Activated CD8-positive, alpha-beta memory T cell treated with anti-CD3 and anti-CD28 coated beads, Interleukin-2, amount 10 ng/mL, durations not matched to agents 7 days and 5 days (primary cell): ENCODE measurements at regions not wholly inside any gene's neighbourhood (a gene's known extent, or its start where the extent isn't known, plus 50 kb on each side); places are given as distances from the start of the nearest gene placed in this dataset.

Experiments used
- ATAC-seq: fragments of 150-1000 bp; cut with Tn5 transposase; one replicate; pipeline ENCODE4 v1.10.0; 2021; ENCODE audit warnings: moderate library complexity
- CTCF ChIA-PET: fragments of 350-600 bp; sonication (Branson Sonifier 250); formaldehyde crosslinking; loops from one replicate; lab custom pipeline; 2021; ENCODE audit warnings: antibody characterized with exemption; lab: Charles Lee
- DNase-seq: peaks from one replicate; pipeline ENCODE4 v3.0.0-alpha.2; 2020
- H3K27ac Mint-ChIP-seq: one replicate; pipeline ENCODE4 v1.8.0; 2021; ENCODE audit warnings: mild to moderate bottlenecking, mixed read lengths
- H3K27me3 Mint-ChIP-seq: one replicate; pipeline ENCODE4 v1.8.0; 2021; ENCODE audit warnings: mixed read lengths
- H3K36me3 Mint-ChIP-seq: one replicate; pipeline ENCODE4 v1.8.0; 2021; ENCODE audit warnings: mild to moderate bottlenecking, mixed read lengths
- H3K4me1 Mint-ChIP-seq: one replicate; pipeline ENCODE4 v1.8.0; 2021; ENCODE audit warnings: mixed read lengths
- H3K4me3 Mint-ChIP-seq: one replicate; pipeline ENCODE4 v1.8.0; 2021; ENCODE audit warnings: mild to moderate bottlenecking, moderate library complexity, mixed read lengths
- H3K9me3 Mint-ChIP-seq: one replicate; pipeline ENCODE4 v1.8.0; 2022; ENCODE audit warnings: low read depth, mixed read lengths

GRCh38 chr12:43102546-43103264 lies 449.3 kb downstream of the ADAMTS20 start:
- Mint-ChIP-seq H3K27ac (no peak overlapping the region), H3K4me1 (no peaks in the 10 kb centered on the region), H3K4me3 (no peak overlapping the region), H3K27me3 (no peaks in the 10 kb centered on the region), H3K36me3 (no peaks in the 10 kb centered on the region), H3K9me3 (no peaks in the 10 kb centered on the region)
- DNase-seq (no peak), ATAC-seq (no peak)
- CTCF ChIA-PET = no interaction called here

GRCh38 chr12:43100231-43100630 lies 451.8 kb downstream of the ADAMTS20 start:
- ATAC-seq (no peak), DNase-seq (no peak)
- Mint-ChIP-seq H3K4me1 (no peaks in the 10 kb centered on the region), H3K9me3 (peaks cover 1% of the 10 kb centered on the region), H3K27me3 (no peaks in the 10 kb centered on the region), H3K27ac (no peak overlapping the region), H3K36me3 (no peaks in the 10 kb centered on the region), H3K4me3 (no peak overlapping the region)
- CTCF ChIA-PET = no interaction called here

- H3K27me3 Mint-ChIP-seq = no peaks in the 10 kb centered on the region
- no peak overlapping the region for H3K4me3 Mint-ChIP-seq
- no peaks in the 10 kb centered on the region for H3K4me1 Mint-ChIP-seq
- H3K27ac Mint-ChIP-seq = no peak overlapping the region
- ATAC-seq (no peak), DNase-seq (no peak)
- CTCF ChIA-PET = no interaction called here
- no peaks in the 10 kb centered on the region for H3K36me3 Mint-ChIP-seq
- peaks cover 2% of the 10 kb centered on the region for H3K9me3 Mint-ChIP-seq
These were observed 452.3 kb downstream of the ADAMTS20 start for GRCh38 chr12:43099691-43100163.

DNA sequence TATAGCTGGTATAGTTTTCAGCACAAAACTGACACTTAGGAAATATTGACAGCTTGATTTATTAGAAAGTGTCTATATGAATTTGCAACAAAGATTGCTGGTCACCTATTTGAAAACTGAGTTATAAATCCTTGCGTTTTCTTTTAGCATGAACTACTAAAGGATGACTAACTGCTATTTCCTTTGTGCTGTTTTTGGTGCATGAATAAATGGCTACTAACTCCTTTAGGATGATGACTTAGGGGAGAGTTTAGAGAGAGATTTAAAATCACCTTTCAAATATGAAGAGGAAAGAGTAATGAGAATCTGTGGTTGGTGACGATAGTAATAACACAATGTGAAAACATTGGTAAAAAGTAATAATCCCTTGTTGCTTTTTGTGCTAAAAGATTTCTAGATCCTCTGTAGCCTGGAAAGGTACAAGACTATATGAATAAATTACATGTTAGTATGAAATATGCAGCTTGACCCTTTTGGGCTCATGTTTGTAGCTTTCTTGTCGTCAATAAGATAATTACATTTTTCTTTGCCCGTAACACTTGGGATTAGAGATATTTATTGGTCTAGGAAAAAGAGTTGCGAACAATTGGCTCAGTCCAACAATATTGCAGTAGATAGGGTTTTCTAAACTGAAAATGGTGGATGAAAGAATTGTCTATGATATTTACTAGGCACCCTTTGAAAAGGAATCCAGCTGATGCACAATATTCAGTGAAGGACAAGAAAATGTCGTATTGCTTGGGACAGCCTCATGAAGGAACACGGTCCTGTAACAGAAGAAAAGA lies 453.0 kb downstream of the ADAMTS20 start:
- Mint-ChIP-seq H3K4me1 (no peaks in the 10 kb centered on the region), H3K27ac (no peak overlapping the region), H3K36me3 (no peaks in the 10 kb centered on the region), H3K27me3 (no peaks in the 10 kb centered on the region), H3K9me3 (peaks cover 2% of the 10 kb centered on the region), H3K4me3 (no peak overlapping the region)
- ATAC-seq = no peak
- CTCF ChIA-PET = no interaction called here
- DNase-seq = no peak

- Mint-ChIP-seq H3K27me3 (no peaks in the 10 kb centered on the region), H3K36me3 (no peaks in the 10 kb centered on the region), H3K27ac (no peak overlapping the region), H3K9me3 (peaks cover 2% of the 10 kb centered on the region), H3K4me3 (no peak overlapping the region), H3K4me1 (no peaks in the 10 kb centered on the region)
- no peak for ATAC-seq
- CTCF ChIA-PET = no interaction called here
- DNase-seq = no peak
These were observed 453.9 kb downstream of the ADAMTS20 start for GRCh38 chr12:43098071-43098470.

GRCh38 chr12:43097471-43097870 lies 454.5 kb downstream of the ADAMTS20 start:
- no peaks in the 10 kb centered on the region for H3K27me3 Mint-ChIP-seq
- no peak overlapping the region for H3K27ac Mint-ChIP-seq
- no peak overlapping the region for H3K4me3 Mint-ChIP-seq
- ATAC-seq (no peak), DNase-seq (no peak)
- CTCF ChIA-PET = no interaction called here
- H3K9me3 Mint-ChIP-seq = peaks cover 6% of the 10 kb centered on the region
- H3K4me1 Mint-ChIP-seq = no peaks in the 10 kb centered on the region
- H3K36me3 Mint-ChIP-seq = no peaks in the 10 kb centered on the region

DNA sequence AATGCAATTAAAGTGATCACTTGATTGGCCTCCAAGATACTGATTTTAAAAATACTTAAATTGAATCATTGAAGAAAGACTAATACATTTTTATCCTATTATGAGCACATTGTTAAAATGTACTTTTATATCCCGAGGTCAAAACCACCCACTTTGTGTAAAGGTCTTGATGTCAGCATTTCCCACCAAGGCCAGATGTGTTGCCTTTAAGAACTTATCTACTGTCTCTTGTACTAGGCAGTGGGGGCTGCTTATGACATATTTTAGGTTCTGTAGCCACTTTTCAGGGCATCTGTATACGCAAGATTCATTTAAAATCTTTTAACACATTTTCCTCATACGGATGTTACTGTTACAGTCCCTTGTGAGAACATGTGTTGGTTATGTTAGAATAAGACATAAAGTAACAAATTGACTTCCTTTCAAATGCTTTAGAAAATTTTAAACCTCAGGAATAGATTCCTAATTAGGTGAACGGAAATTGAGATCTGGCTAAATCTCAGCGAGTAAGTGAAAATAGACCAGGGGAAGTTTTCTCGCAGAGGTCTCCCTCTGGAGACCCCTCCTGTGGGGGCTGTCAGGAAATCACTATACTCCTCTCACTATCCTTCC lies 456.2 kb downstream of the ADAMTS20 start:
- CTCF ChIA-PET = no interaction called here
- Mint-ChIP-seq H3K27me3 (no peaks in the 10 kb centered on the region), H3K27ac (no peak overlapping the region), H3K9me3 (peaks cover 8% of the 10 kb centered on the region), H3K4me1 (no peaks in the 10 kb centered on the region), H3K36me3 (no peaks in the 10 kb centered on the region), H3K4me3 (no peak overlapping the region)
- DNase-seq (no peak), ATAC-seq (no peak)

DNA sequence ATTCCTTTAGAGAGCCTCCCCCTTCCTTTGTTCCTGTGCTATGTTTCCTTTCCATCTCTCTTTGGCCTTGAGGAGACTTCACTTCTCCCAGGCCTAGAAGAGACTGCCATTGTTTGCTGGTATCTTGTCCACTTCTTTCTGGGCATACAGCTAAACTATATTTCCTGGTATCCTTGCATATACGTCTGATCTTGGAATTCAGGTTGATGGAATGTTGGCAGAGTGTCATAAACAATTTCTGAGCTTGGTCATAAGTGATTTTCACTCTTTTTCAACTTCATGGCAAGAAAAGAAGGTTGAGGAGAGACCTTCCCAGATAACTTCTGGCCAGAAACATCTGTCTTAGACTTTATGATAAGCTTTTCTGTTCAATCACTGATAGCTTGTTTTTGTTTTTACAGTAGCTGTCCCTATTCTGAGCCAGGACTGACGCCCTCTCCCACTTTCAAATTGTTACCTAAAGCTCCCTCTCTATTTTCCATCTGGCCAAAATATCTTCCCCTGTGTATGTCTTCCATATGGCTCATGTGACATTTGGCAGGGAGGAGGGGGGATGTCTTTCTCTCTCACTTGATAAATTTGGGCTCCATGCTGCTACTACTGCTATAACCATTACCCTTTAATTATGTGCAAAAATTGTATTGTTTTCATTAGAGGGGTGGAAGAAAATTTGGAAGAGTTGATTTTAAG lies 457.0 kb downstream of the ADAMTS20 start:
- DNase-seq (no peak), ATAC-seq (no peak)
- Mint-ChIP-seq H3K27ac (no peak overlapping the region), H3K36me3 (no peaks in the 10 kb centered on the region), H3K9me3 (peaks cover 13% of the 10 kb centered on the region), H3K4me3 (no peak overlapping the region), H3K27me3 (no peaks in the 10 kb centered on the region), H3K4me1 (no peaks in the 10 kb centered on the region)
- CTCF ChIA-PET = no interaction called here

GRCh38 chr12:43090981-43091380 lies 461.0 kb downstream of the ADAMTS20 start:
- H3K36me3 Mint-ChIP-seq = no peaks in the 10 kb centered on the region

DNA sequence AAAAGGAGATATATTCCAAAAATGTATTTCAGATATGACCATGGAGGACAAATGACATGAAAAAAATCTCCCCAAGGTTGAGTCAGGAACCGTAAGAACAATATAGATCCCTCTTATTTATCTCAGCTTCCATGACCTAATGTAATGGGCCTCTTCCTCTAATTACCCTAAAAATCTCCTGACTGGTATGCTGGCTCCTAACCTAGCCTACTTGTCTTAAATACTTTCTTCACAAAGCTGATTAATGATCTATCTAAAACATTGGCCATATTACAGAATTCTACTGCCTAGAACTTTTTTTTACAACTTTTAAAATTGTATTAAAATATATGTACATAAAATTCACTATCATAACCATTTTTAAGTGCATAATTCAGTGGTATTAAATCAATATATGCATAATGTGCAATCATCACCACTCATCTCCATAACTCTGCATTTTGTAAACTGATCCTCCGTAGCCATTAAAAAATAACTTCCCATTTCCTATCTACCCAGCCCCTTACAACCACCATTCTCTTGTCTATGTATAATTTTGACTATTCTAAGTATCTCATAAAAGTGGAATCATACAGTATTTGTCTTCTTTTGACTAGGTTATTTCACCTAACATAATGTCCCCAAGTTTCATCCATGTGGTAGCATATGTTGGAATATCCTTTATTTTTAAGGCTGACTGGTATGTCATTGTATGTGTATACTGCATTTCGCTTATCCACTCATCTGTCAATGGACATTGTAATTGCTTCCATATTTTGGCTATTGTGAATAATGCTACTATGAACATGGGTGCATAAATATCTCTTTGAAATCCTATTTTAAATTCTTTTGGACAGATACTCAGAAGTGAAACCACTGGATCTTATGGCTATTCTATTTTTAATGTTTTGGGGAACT lies 464.6 kb downstream of the ADAMTS20 start:
- Mint-ChIP-seq H3K4me3 (no peak overlapping the region), H3K9me3 (peaks cover 19% of the 10 kb centered on the region), H3K27ac (no peak overlapping the region), H3K4me1 (no peaks in the 10 kb centered on the region), H3K27me3 (no peaks in the 10 kb centered on the region), H3K36me3 (no peaks in the 10 kb centered on the region)
- CTCF ChIA-PET = no interaction called here
- DNase-seq = no peak
- ATAC-seq = no peak

More at GRCh38 chr12:43090981-43091380, 461.0 kb downstream of the ADAMTS20 start:
- Mint-ChIP-seq H3K4me3 (no peak overlapping the region), H3K27me3 (no peaks in the 10 kb centered on the region), H3K9me3 (peaks cover 22% of the 10 kb centered on the region), H3K27ac (no peak overlapping the region), H3K4me1 (no peaks in the 10 kb centered on the region)
- CTCF ChIA-PET = no interaction called here
- DNase-seq (no peak), ATAC-seq (no peak)

DNA sequence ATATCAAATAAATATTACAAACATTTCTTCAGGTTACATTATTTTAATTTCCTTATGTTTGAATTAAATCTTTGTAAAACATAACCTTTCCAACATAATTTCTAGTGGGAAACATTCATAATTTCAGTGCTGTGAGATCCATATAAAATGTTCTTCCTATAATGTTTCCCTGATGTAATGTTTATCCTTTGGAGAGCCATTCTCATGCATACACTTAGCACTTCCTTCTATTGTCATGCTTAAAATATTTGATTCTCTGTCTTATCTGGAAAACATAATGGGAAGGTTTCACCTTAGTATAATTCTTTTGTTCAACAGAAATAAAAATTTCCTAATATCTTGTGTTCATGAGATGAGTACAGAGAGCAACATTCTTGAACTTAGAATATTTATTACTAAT lies 472.5 kb downstream of the ADAMTS20 start:
- no peaks in the 10 kb centered on the region for H3K4me1 Mint-ChIP-seq
- no peaks in the 10 kb centered on the region for H3K27me3 Mint-ChIP-seq
- ATAC-seq (no peak), DNase-seq (no peak)
- peaks cover 6% of the 10 kb centered on the region for H3K9me3 Mint-ChIP-seq
- CTCF ChIA-PET = no interaction called here
- H3K4me3 Mint-ChIP-seq = no peak overlapping the region
- H3K36me3 Mint-ChIP-seq = no peaks in the 10 kb centered on the region
- no peak overlapping the region for H3K27ac Mint-ChIP-seq

DNA sequence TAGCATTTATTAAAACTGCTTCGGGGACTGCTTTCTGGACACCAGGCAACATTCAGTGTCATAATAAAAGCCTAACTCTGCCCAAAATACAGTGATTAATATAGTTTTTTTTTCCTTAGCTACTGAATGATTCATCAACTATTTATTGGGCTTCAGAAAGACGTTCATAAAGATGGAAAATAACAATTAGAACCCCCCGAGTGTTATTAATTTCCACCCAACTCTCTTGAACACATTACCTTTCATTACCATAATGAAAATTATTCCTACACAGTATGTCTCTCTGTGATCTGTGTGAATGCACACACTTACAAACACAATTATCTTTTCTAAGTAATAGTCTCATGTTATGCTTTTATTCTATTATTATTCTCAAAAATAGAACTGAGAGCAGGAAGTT lies 473.0 kb downstream of the ADAMTS20 start:
- DNase-seq (no peak), ATAC-seq (no peak)
- Mint-ChIP-seq H3K4me1 (no peaks in the 10 kb centered on the region), H3K27ac (no peak overlapping the region), H3K36me3 (no peaks in the 10 kb centered on the region), H3K4me3 (no peak overlapping the region), H3K27me3 (no peaks in the 10 kb centered on the region), H3K9me3 (peaks cover 6% of the 10 kb centered on the region)
- CTCF ChIA-PET = no interaction called here

GRCh38 chr12:43072431-43072830 lies 479.6 kb downstream of the ADAMTS20 start:
- DNase-seq (no peak), ATAC-seq (no peak)
- Mint-ChIP-seq H3K4me1 (no peaks in the 10 kb centered on the region), H3K27me3 (no peaks in the 10 kb centered on the region), H3K27ac (no peak overlapping the region), H3K4me3 (no peak overlapping the region), H3K36me3 (no peaks in the 10 kb centered on the region), H3K9me3 (peaks cover 3% of the 10 kb centered on the region)
- CTCF ChIA-PET = no interaction called here
